ENCODE measurements at regions not wholly inside any gene's neighbourhood (a gene's known extent, or its start where the extent isn't known, plus 50 kb on each side); places are given as distances from the start of the nearest gene placed in this dataset.

DNA sequence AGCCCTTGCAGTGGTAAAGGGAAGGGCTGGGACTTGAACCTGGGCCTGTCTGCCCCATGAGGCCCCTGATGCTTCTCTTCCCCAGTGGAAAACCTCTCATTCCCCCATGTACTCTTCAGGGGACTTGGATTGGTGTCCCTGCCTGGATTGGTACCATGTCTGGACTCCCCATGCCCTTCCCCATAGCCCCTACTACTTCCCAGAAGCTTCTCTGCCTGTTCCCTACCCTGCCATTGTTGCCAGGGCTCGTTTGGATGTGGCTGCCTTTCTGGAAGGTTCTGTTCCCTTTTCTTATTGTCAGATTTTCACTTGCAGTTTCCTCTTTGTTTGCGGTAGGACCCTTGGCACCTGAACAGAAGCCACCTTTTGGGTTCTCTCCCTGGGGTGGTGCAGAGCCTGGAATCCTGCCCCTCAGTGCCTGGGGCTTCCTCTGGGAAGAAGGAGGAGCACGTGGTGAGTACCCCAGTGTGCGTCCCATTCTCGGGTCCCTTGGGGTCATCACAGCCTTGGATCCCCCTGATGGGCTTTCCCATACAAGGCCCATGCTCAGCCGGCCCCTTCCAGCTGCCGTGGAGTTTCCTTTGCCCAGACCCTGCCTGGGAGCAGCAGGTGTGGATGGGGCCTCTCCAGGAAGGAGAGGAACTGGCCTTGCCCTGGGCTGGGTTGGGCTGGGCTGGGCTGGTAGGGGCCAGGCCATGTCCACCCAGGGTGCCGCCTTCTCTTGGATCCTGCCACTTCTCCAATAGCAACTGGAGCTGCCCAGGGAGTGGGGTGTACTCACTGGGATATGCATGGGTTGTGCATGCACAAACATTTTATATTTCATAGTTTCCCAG lies 281.1 kb downstream of the PTPRU start:
- TF ChIP-seq, protein P1, sequence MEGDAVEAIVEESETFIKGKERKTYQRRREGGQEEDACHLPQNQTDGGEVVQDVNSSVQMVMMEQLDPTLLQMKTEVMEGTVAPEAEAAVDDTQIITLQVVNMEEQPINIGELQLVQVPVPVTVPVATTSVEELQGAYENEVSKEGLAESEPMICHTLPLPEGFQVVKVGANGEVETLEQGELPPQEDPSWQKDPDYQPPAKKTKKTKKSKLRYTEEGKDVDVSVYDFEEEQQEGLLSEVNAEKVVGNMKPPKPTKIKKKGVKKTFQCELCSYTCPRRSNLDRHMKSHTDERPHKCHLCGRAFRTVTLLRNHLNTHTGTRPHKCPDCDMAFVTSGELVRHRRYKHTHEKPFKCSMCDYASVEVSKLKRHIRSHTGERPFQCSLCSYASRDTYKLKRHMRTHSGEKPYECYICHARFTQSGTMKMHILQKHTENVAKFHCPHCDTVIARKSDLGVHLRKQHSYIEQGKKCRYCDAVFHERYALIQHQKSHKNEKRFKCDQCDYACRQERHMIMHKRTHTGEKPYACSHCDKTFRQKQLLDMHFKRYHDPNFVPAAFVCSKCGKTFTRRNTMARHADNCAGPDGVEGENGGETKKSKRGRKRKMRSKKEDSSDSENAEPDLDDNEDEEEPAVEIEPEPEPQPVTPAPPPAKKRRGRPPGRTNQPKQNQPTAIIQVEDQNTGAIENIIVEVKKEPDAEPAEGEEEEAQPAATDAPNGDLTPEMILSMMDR (IDR thresholded peaks at IDR 0.05; ENCODE audit: insufficient read depth, missing control alignments), result no peak
- FAIRE-seq (no peak), DNase-seq (ENCODE audit: insufficient read length, low spot score) (no peak)

DNA sequence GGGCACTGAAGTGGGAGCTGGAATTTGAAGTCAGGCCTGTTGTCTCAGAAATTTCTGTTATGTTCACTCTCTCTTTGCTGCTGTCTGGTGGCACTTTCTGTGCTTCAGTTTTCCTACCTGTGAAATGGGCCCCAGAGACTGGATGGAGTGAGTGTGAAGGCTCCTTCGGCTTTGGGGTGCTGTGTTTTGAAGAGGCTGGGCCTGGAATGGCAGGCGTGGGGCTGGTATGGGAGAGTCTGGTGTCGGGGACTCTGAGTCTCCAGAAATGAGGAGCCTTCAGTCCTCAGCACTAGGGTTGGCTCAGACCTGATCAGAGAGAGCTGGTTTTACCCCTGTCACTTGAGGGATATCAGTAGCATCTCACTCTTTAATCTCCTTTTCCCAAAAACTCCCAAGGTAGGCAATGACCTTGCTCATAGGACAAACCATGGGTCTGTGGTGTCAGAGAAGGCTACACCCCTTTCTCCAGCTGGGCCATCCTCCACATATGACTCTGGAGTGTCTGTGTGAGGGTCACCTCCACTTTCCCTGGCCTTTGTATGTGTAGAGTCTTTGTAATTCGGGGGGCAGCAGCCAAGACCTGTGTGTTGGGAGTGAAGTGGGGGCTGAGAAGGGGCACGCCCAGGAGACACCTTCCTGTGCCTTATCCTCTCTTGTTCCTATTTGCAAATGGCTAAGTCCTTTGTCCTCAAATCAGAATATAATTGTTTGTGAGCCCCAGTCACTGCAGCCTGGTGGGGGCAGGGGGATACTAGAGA lies 279.9 kb downstream of the PTPRU start:
- FAIRE-seq (no peak), DNase-seq (ENCODE audit: insufficient read length, low spot score) (no peak)
- TF ChIP-seq, protein P1 (IDR thresholded peaks at IDR 0.05; ENCODE audit: insufficient read depth, missing control alignments), result no peak

DNA sequence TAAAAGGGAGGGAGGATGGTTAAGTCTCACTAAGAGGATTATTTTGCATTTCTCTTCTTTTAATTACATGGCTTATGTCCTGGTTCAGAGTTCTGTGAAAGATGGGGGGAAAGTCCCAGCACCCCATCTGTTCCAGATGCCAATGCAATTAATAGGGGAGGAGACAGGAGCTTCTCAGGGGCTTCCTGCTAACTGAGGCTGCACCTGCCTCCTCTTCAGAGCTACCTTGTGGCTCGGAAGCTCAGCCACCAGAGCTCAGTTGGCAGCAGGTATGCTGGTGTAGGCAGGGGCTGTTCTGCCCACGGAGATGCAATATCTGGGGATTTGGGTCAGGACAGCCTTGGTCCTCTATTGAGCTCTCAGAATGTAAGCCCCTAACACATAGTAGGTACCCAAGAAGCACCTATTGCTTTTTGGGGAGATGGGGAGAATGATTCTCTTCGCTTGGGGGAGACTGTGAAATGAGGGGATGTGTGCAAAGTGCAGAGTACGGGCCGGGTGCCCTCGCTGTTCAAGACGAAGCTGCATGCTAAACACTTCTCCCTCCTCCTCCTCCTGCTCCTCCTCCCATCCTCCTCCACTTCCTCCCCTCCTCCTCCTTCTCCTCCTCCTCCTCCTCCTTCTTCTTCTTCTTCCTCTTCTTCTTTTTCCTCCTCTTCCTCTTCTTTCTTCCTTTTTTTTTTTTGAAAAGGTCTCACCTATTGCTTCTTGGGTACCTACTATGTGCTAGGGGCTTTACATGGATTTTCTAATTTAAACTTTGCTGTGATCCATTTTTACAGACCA lies 279.0 kb downstream of the PTPRU start:
- DNase-seq (ENCODE audit: insufficient read length, low spot score) (peak; percentile 39), FAIRE-seq (peak; percentile 90)
- TF ChIP-seq, protein P1 (IDR thresholded peaks at IDR 0.05; ENCODE audit: insufficient read depth, missing control alignments), result no peak

DNA sequence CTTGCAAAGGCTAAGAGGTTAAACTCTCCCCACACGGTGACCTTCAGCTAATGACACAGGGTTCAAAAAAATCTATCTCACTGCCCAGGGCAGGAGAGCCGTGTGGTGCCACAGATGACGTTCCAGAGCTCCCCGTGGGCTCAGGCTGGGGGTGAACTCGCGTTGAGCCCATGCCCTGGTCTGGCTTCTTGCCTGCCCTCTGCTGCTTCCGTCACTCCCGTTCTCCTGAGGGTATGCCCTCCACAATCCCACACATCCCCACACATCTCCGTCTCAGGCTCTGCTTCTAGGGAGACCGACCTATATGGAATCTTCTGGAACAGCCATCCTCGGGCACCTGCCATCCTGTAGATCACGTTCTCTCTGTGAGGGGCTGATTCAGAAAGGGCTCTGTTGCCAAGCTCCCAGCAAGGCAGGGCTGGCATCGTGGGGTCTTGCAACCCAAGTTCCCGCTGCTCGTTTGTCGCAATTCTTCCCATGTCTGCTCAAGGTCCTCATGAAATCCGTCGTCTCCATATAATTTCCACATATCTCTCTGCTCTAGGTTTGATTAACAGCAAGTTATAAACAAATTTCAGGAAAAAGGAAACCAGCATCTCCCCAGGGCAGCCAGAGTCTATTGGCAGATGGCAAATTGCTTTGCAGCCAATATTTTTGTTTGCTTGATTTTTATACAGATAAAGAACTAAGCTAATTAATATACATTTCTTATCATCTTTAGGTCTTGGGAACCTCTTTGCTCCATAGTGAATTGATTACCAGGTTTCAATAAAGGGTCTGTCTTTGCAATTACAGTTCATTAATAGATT lies 278.2 kb downstream of the PTPRU start:
- FAIRE-seq (no peak), DNase-seq (ENCODE audit: insufficient read length, low spot score) (no peak)
- TF ChIP-seq, protein P1 (IDR thresholded peaks at IDR 0.05; ENCODE audit: insufficient read depth, missing control alignments), result no peak

DNA sequence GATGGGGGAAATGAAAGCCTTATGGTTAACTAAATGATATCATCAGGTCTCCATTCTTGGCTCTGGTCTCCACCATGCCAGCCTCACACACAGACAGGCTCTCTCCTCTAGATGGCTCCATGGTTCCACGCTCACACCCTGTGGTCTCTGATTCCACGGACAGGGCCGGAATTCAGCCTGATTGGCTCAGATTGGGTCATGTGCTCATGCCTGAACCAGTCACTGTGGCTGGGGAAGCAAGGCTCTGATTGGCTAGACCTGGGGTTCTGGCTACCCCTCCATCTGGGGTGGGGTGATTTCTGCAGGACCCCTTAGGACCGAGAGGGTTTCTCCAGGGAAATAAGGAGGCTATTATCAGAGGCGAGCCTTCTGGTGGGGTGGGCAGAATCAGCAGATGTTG lies 277.0 kb downstream of the PTPRU start:
- TF ChIP-seq, protein P1 (IDR thresholded peaks at IDR 0.05; ENCODE audit: insufficient read depth, missing control alignments), result peak; percentile 64
- peak; percentile 68 for FAIRE-seq
- no peak for DNase-seq (ENCODE audit: insufficient read length, low spot score)

DNA sequence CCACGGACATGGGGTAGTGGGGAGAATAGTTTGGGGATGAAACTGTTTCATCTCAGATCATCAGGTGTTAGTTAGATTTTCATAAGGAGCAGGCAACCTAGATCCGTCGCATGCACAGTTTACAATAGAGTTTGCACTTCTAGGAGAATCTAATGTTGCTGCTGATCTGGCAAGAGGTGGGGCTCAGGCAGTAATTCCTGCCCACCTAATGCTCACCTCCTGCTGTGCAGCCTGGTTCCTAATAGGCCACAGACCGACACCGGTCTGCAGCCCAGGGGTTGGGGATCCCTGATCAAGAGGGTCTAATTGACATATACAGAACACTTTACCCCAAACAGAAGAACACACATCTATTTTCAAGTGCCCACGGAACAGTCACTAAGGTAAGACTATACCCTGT lies 275.1 kb downstream of the PTPRU start:
- DNase-seq (ENCODE audit: insufficient read length, low spot score) (no peak), FAIRE-seq (no peak)
- TF ChIP-seq, protein P1 (IDR thresholded peaks at IDR 0.05; ENCODE audit: insufficient read depth, missing control alignments), result no peak

Measured in D721Med (cell line).